Stimulated activated CD8-positive, alpha-beta memory T cell treated with anti-CD3 and anti-CD28 coated beads, Interleukin-12 subunit alpha, Interleukin-12 subunit beta, amount 100 ng/mL, for 1 hour (primary cell): ENCODE measurements at regions not wholly inside any gene's neighbourhood (a gene's known extent, or its start where the extent isn't known, plus 50 kb on each side); places are given as distances from the start of the nearest gene placed in this dataset.
A peak's percentile ranks its signal among the peaks of the same experiment; 100 is the strongest.
"Not testable (repeated sequence)": the region's sequence is repeated elsewhere in the genome, so short reads cannot be mapped to it uniquely, and the experiment has no call there.

Experiments used
- DNase-seq: peaks from one replicate; pipeline ENCODE4 v3.0.0-alpha.2; 2020; ENCODE audit warnings: low read depth

- no peak for DNase-seq
Observed at GRCh38 chr6:137625100-137625661, 131.0 kb upstream of the OLIG3 start.

- DNase-seq = no peak
Observed at GRCh38 chr6:137625808-137626207, 131.6 kb upstream of the OLIG3 start.

- no peak for DNase-seq
Observed at GRCh38 chr6:137630666-137631065, 136.5 kb upstream of the OLIG3 start.

GRCh38 chr6:137631323-137631722 is 137.1 kb upstream of the OLIG3 start:
- no peak for DNase-seq

DNA sequence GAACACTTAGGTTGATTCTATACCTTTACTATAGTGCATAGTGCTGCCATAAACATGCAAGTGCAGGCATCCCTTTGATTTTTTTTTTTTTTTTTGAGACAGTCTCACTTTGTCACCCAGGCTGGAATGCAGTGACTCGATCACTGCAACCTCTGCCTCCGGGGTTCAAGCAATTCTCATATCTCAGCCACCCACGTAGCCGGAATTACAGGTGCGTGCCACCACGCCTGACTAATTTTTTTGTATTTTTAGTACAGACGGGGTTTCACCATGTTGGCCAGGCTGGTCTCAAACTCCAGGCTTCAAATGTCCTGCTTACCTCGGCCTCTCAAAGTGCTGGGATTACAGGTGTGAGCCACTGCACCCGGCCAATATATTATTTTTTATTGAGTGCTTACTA is 140.0 kb upstream of the OLIG3 start:
- not testable (repeated sequence) for DNase-seq

DNA sequence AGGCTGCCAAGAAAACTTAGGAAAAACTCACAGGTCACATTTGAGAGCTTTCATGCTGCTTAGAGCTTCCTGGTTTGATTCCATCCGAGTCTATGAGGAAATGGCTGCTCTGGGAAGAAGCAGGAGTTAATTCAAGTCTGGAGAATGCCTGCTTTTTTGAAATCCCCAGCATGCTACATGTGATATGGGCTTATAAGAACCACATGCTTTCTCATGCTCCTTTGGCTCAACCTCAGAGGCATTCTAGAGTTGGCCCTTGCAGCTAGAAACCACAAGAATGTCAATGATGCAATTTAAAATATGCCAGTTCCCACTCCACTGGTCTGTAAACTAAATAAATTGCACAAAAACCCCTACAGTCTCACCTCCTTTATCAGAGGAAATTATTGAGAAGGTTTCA is 142.9 kb upstream of the OLIG3 start:
- no peak for DNase-seq

GRCh38 chr6:137638926-137639706 is 144.9 kb upstream of the OLIG3 start:
- DNase-seq = no peak

- DNase-seq = no peak
Observed at GRCh38 chr6:137640086-137640485, 145.9 kb upstream of the OLIG3 start.

- peak; percentile 52 for DNase-seq
Observed at GRCh38 chr6:137641474-137642077, 147.4 kb upstream of the OLIG3 start.

DNA sequence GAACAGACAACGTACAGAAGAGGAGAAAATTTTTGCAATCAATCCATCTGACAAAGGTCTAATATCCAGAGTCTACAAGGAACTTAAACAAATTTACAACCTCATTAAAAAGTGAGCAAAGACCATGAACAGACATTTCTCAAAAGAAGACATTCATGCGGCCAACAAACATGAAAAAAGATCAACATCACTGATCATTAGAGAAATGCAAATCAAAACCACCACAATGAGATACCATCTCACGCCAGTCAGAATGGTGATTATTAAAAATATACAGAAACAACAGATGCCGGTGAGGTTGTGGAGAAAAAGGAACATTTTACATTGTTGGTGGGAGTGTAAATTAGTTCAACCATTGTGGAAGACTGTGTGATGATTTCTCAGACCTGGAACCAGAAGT is 149.0 kb upstream of the OLIG3 start:
- not testable (repeated sequence) for DNase-seq

DNA sequence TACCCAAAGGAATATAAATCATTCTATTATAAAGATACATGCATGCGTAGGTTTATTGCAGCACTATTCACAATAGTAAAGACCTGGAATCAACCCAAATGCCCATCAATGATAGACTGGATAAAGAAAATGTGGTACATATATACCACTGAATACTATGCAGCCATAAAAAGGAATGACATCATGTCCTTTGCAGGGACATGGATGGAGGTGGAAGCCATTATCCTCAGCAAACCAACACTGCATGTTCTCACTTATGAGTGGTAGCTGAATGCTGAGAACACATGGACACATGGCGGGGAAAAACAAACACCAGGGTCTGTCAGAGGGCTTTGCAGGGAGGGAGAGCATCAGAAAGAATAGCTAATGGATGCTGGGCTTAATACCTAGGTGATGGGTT is 149.4 kb upstream of the OLIG3 start:
- not testable (repeated sequence) for DNase-seq

GRCh38 chr6:137645850-137646249 is 151.7 kb upstream of the OLIG3 start:
- DNase-seq = no peak

- DNase-seq = no peak
Observed at GRCh38 chr6:137646484-137646883, 152.3 kb upstream of the OLIG3 start.

DNA sequence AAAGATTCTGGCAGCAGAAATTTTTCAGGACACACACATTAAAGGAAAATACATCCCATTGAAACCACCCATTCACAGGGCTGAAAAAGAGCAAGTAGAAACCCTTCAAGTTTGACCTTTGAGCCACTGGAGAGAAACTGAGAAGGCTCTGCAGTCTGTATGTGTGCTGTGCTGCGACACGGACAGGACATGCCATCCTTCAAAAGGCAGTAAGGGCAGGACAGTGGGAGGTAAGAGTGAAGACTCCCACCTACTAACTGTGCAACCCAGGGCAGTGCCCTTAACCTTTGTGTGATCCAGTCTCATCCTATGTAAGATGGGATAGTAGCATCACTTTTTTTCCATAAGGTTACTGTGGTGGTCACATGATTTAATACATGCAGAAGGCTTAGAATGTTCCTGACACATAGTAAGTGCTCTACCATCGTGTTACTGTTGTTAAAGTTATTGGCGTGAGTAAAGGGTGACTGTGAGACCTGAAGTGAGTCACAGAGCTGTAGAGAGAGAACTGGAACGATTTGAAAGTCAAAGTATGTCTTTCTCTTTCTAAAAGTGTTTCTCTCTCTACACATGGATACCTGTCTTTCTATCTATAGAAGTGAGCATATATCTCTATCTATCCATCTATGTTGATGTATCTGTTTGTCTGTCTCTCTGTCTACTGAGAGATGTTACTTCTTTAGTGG is 153.7 kb upstream of the OLIG3 start:
- no peak for DNase-seq

GRCh38 chr6:137650720-137651119 is 156.5 kb upstream of the OLIG3 start:
- DNase-seq = no peak

- no peak for DNase-seq
Observed at GRCh38 chr6:137651178-137651577, 157.0 kb upstream of the OLIG3 start.

DNA sequence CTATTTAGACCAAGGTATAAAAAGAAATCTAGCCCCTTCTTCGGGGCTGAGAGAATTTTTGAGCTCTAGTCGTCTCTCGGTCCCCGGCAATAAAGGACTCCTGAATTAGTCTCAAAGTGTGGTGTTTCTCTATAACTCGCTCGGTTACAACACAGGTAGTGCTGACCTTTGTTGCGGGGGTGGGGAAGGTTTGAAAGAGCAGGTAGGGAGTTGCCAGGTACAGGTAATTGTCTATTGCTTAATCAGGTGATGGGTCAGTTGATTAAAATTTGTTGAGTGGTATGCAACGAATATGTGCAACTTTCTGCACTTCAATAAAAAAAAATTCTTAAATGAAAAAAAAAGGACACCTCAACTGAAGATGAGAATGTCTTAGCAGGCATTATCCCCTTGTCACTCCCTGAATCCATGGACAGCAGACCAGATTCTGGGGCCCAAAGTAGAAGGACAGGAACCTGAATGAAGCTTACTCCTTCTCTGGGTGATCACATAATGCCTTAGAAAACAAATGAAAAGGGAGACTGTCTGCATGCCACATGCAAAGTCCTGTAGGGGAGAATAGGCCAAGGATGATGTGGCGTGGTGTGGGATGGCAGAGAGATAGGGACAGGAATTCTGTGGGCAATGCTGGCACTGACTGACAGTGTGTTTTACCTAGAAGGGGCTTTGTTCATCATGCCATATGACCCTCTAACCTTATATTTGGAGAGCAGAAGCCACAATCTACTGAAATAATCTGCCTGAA is 157.6 kb upstream of the OLIG3 start:
- DNase-seq = no peak

GRCh38 chr6:137652961-137653705 is 158.9 kb upstream of the OLIG3 start:
- no peak for DNase-seq

- no peak for DNase-seq
Observed at GRCh38 chr6:137653706-137654059, 159.5 kb upstream of the OLIG3 start.

GRCh38 chr6:137654365-137654981 is 160.3 kb upstream of the OLIG3 start:
- DNase-seq = no peak

GRCh38 chr6:137655291-137655690 is 161.1 kb upstream of the OLIG3 start:
- DNase-seq = no peak
